H1 (cell line): ENCODE measurements at regions not wholly inside any gene's neighbourhood (a gene's known extent, or its start where the extent isn't known, plus 50 kb on each side); places are given as distances from the start of the nearest gene placed in this dataset.

Experiments used
- CTCF ChIA-PET: fragments of 300-600 bp; sonication (Branson Sonifier 250); formaldehyde crosslinking; loops from one replicate; lab custom pipeline; 2021; ENCODE audit not compliant: partially characterized antibody; lab: Charles Lee
- POLR2A ChIA-PET: fragments of 300-600 bp; sonication (Branson Sonifier 250); formaldehyde crosslinking; loops from one replicate; lab custom pipeline; 2021; ENCODE audit warnings: inconsistent platforms; ENCODE audit not compliant: partially characterized antibody; lab: Charles Lee
- DNase-seq, 2 experiments: peaks; one replicate each; pipeline versions ENCODE4 v3.0.0 to v3.0.0-alpha.2; 2010 to 2022; ENCODE audit warnings: low spot score in 2 of 2, low read depth in 1 of 2, mixed read lengths in 1 of 2
- FAIRE-seq: peaks from 2 replicates; lab custom pipeline; 2011; peaks lifted over from hg19 to GRCh38; lab: Jason Lieb, UNC
- H2AFZ ChIP-seq: 2 replicates; pipeline ENCODE4 v1.8.1; 2012; ENCODE audit warnings: low read length, inconsistent platforms
- H2AK5ac ChIP-seq: 2 replicates; pipeline ENCODE4 v1.6.1; 2013; ENCODE audit warnings: low read depth, low read length
- H2BK120ac ChIP-seq: replicated peaks from 2 replicates; pipeline ENCODE3; 2013; ENCODE audit warnings: low read depth, low read length, inconsistent platforms
- H2BK12ac ChIP-seq: 2 replicates; pipeline ENCODE4 v1.6.1; 2013; ENCODE audit warnings: low read depth, low read length
- H2BK15ac ChIP-seq: 2 replicates; pipeline ENCODE4 v1.6.1; 2013; ENCODE audit warnings: low read length
- H2BK20ac ChIP-seq: 2 replicates; pipeline ENCODE4 v1.6.1; 2013; ENCODE audit warnings: low read length
- H2BK5ac ChIP-seq: 2 replicates; pipeline ENCODE4 v1.6.1; 2013; ENCODE audit warnings: low read depth, low read length
- H3K14ac ChIP-seq: 2 replicates; pipeline ENCODE4 v1.6.1; 2013; ENCODE audit warnings: inconsistent platforms; ENCODE audit not compliant: insufficient read length
- H3K18ac ChIP-seq: 2 replicates; pipeline ENCODE4 v1.6.1; 2013; ENCODE audit warnings: low read length; ENCODE audit errors: extremely low read depth
- H3K23ac ChIP-seq: 2 replicates; pipeline ENCODE4 v1.6.1; 2013; ENCODE audit warnings: inconsistent platforms; ENCODE audit not compliant: insufficient read length
- H3K23me2 ChIP-seq: 2 replicates; pipeline ENCODE4 v1.6.1; 2013; ENCODE audit warnings: low read depth, low read length
- H3K27ac ChIP-seq: 2 replicates; pipeline ENCODE4 v1.6.1; 2011; ENCODE audit warnings: low read depth, low read length, inconsistent platforms
- H3K27me3 ChIP-seq, 4 experiments: replicated peaks in 1 of 4; 1 replicate in 1 of 4; 2 replicates in 3 of 4; pipeline versions ENCODE4 v1.6.1 to v1.8.1; 2011 to 2013; ENCODE audit warnings: low read length in 3 of 4, mild to moderate bottlenecking in 3 of 4, inconsistent platforms in 2 of 4, mixed read lengths in 2 of 4, moderate library complexity in 1 of 4; ENCODE audit not compliant: control insufficient read depth in 3 of 4, insufficient read depth in 3 of 4; ENCODE audit errors: extremely low read depth in 1 of 4
- H3K36me3 ChIP-seq, 4 experiments: 2 replicates each; pipeline versions ENCODE4 v1.6.1 to v1.8.1; 2011 to 2013; ENCODE audit warnings: mild to moderate bottlenecking in 4 of 4, low read length in 3 of 4, moderate library complexity in 2 of 4, control low read depth in 1 of 4, inconsistent platforms in 1 of 4; ENCODE audit not compliant: insufficient read depth in 4 of 4, control insufficient read depth in 2 of 4
- H3K4ac ChIP-seq: replicated peaks from 2 replicates; pipeline ENCODE3; 2013; ENCODE audit warnings: low read length, low read depth, mixed read lengths, inconsistent platforms; ENCODE audit not compliant: insufficient read length
- H3K4me1 ChIP-seq, 4 experiments: replicated peaks in 1 of 4; 1 replicate in 1 of 4; 2 replicates in 3 of 4; pipeline versions ENCODE4 v1.6.1 to v1.8.1; 2011 to 2013; ENCODE audit warnings: low read length in 3 of 4, inconsistent platforms in 2 of 4, mixed read lengths in 1 of 4; ENCODE audit not compliant: insufficient read depth in 4 of 4, control insufficient read depth in 3 of 4
- H3K4me2 ChIP-seq, 2 experiments: 2 replicates each; pipeline versions ENCODE4 v1.6.1 to v1.8.1; 2011 to 2013; ENCODE audit warnings: low read depth in 2 of 2, low read length in 2 of 2, control low read depth in 1 of 2, inconsistent platforms in 1 of 2, mild to moderate bottlenecking in 1 of 2; ENCODE audit not compliant: insufficient read depth in 1 of 2
- H3K4me3 ChIP-seq, 4 experiments: fragments of 200-600, 300-600 bp in 1 of 4; sonication (generic), shearing (Covaris generic), sonication (Bioruptor Twin) in 1 of 4; 2 replicates each; pipeline versions ENCODE4 v1.5.1 to v1.8.1; 2011 to 2016; ENCODE audit warnings: low read length in 4 of 4, low read depth in 3 of 4, control low read depth in 2 of 4, inconsistent platforms in 2 of 4, mild to moderate bottlenecking in 2 of 4, mixed read lengths in 1 of 4, moderate library complexity in 1 of 4; ENCODE audit not compliant: insufficient read depth in 2 of 4; ENCODE audit errors: extremely low read depth in 1 of 4
- H3K56ac ChIP-seq: replicated peaks from 2 replicates; pipeline ENCODE3; 2013; ENCODE audit warnings: low read depth, mild to moderate bottlenecking, mixed read lengths, low read length, inconsistent platforms; ENCODE audit not compliant: insufficient read length
- H3K79me1 ChIP-seq: 2 replicates; pipeline ENCODE4 v1.6.1; 2013; ENCODE audit warnings: low read depth, low read length, control low read depth
- H3K79me2 ChIP-seq, 2 experiments: 2 replicates each; pipeline versions ENCODE4 v1.6.1 to v1.8.1; 2012 to 2013; ENCODE audit warnings: low read length in 2 of 2, mild to moderate bottlenecking in 2 of 2, inconsistent platforms in 1 of 2; ENCODE audit not compliant: insufficient read depth in 2 of 2, control insufficient read depth in 1 of 2
- H3K9ac ChIP-seq, 4 experiments: replicated peaks in 1 of 4; 1 replicate in 1 of 4; 2 replicates in 3 of 4; pipeline versions ENCODE4 v1.6.1 to v1.8.1; 2011 to 2013; ENCODE audit warnings: low read depth in 3 of 4, low read length in 3 of 4, control low read depth in 2 of 4, mild to moderate bottlenecking in 2 of 4, moderate library complexity in 2 of 4, inconsistent platforms in 1 of 4; ENCODE audit errors: extremely low read depth in 1 of 4
- H3K9me3 ChIP-seq, 2 experiments: 2 replicates each; pipeline versions ENCODE4 v1.6.1 to v1.8.1; 2012 to 2013; ENCODE audit warnings: mild to moderate bottlenecking in 2 of 2, moderate library complexity in 2 of 2, control low read depth in 1 of 2, inconsistent platforms in 1 of 2, low read depth in 1 of 2, low read length in 1 of 2, mixed read lengths in 1 of 2; ENCODE audit not compliant: insufficient read depth in 2 of 2
- H4K20me1 ChIP-seq, 2 experiments: replicated peaks in 1 of 2; 2 replicates each; pipeline versions ENCODE3 to v1.8.1; 2011 to 2013; ENCODE audit warnings: inconsistent platforms in 2 of 2, low read length in 2 of 2, mild to moderate bottlenecking in 1 of 2; ENCODE audit not compliant: insufficient read depth in 2 of 2, control insufficient read depth in 1 of 2
- H4K5ac ChIP-seq: 2 replicates; pipeline ENCODE4 v1.6.1; 2013; ENCODE audit warnings: low read length, low read depth, mixed read lengths, inconsistent platforms; ENCODE audit not compliant: insufficient read length
- H4K8ac ChIP-seq: 2 replicates; pipeline ENCODE4 v1.8.0; 2013; ENCODE audit warnings: mild to moderate bottlenecking, moderate library complexity, low read length, inconsistent platforms; ENCODE audit not compliant: insufficient read depth; ENCODE audit errors: extremely low read depth
- H4K91ac ChIP-seq: replicated peaks from 2 replicates; pipeline ENCODE3; 2013; ENCODE audit warnings: low read length, mixed read lengths, inconsistent platforms; ENCODE audit not compliant: insufficient read length
- BACH1 ChIP-seq: IDR thresholded peaks from 2 replicates; pipeline ENCODE4 v1.6.1; 2012; ENCODE audit warnings: low read length, improper control_type of control experiment
- CTBP2 ChIP-seq: IDR thresholded peaks from 2 replicates; pipeline ENCODE4 v1.7.0; 2011; ENCODE audit warnings: borderline replicate concordance, mild to moderate bottlenecking, moderate library complexity, mixed read lengths, low read length; ENCODE audit not compliant: insufficient read depth, insufficient read length
- CTCF ChIP-seq, 3 experiments: IDR thresholded peaks; 1 replicate in 2 of 3; 2 replicates in 1 of 3; pipeline versions ENCODE4 v1.5.1 to v1.6.1; 2011; ENCODE audit warnings: low read length in 3 of 3, mild to moderate bottlenecking in 3 of 3, inconsistent platforms in 2 of 3, low read depth in 1 of 3, moderate library complexity in 1 of 3; ENCODE audit not compliant: insufficient read depth in 1 of 3; ENCODE audit errors: control extremely low read depth in 1 of 3
- JUND ChIP-seq: IDR thresholded peaks from 2 replicates; pipeline ENCODE4 v1.6.1; 2011; ENCODE audit warnings: mild to moderate bottlenecking, improper control_type of control experiment, low read length
- NANOG ChIP-seq: IDR thresholded peaks from 2 replicates; pipeline ENCODE4 v1.6.1; 2011; ENCODE audit warnings: low read length, low read depth, mild to moderate bottlenecking, inconsistent platforms; ENCODE audit not compliant: insufficient read depth, poor library complexity, severe bottlenecking
- RBBP5 ChIP-seq: IDR thresholded peaks from 2 replicates; pipeline ENCODE4 v1.7.1; 2012; ENCODE audit warnings: low read depth, mild to moderate bottlenecking, inconsistent platforms, low read length, moderate library complexity, borderline replicate concordance
- SAP30 ChIP-seq: fragments of 300-600 bp; sonication (generic); IDR thresholded peaks from 2 replicates; pipeline ENCODE4 v1.7.1; 2012; ENCODE audit warnings: low read length, moderate library complexity, mild to moderate bottlenecking, inconsistent platforms; ENCODE audit not compliant: insufficient read depth, insufficient replicate concordance
- TAF7 ChIP-seq: optimal IDR thresholded peaks from 2 replicates; pipeline ENCODE3; 2011; ENCODE audit warnings: low read depth, mild to moderate bottlenecking, inconsistent platforms, low read length, moderate library complexity, borderline replicate concordance
- USF2 ChIP-seq: IDR thresholded peaks from 2 replicates; pipeline ENCODE4 v1.6.1; 2011; ENCODE audit warnings: low read length, improper control_type of control experiment
- YY1 ChIP-seq: IDR thresholded peaks from 2 replicates; pipeline ENCODE4 v1.6.1; 2011; ENCODE audit warnings: low read depth, mild to moderate bottlenecking, low read length
- WGBS, 2 experiments: shearing (Covaris generic) in 1 of 2; methylation state at CpG; one replicate each; pipeline versions ENCODE4 v1.1.6 to v1.1.7; 2013 to 2015; ENCODE audit warnings: low lambda C conversion rate in 2 of 2, mixed read lengths in 2 of 2, inconsistent platforms in 1 of 2, low coverage in 1 of 2, missing lambda C conversion rate in 1 of 2; ENCODE audit not compliant: insufficient replicate concordance in 2 of 2, insufficient coverage in 1 of 2, insufficient read length in 1 of 2; ENCODE audit errors: extremely low coverage in 1 of 2, missing lambda C conversion rate in 1 of 2; 5-methylcytosine and 5-hydroxymethylcytosine counted together

GRCh38 chr2:226508005-226508404 lies 291.6 kb downstream of the IRS1 start:
- H3K27me3 ChIP-seq, result no peaks in the 10 kb centered on the region
- H3K23me2 ChIP-seq, result no peaks in the 10 kb centered on the region
- H3K4me3 ChIP-seq, result no peak overlapping the region
- no peak overlapping the region for H2BK120ac ChIP-seq
- H3K27ac ChIP-seq, result no peak overlapping the region
- H3K9me3 ChIP-seq, result no peaks in the 10 kb centered on the region
- H2BK5ac ChIP-seq, result no peak overlapping the region
- H2BK20ac ChIP-seq, result no peak overlapping the region
- H4K20me1 ChIP-seq, result no peaks in the 10 kb centered on the region
- no peaks in the 10 kb centered on the region; a peak in 1 of 8 replicates for H3K36me3 ChIP-seq
- no peak overlapping the region for H3K56ac ChIP-seq
- 96% methylated on average over 3 of the region's 3 CpGs; no CpG with 5 or more reads in 1 of the 2 experiments for WGBS, 2 experiments
- H2BK15ac ChIP-seq, result no peak overlapping the region
- no peak for FAIRE-seq
- peak overlapping the region; percentile 92; the same call in 1 of the 2 replicates for H2AFZ ChIP-seq
- H3K18ac ChIP-seq, result no peak overlapping the region
- H4K8ac ChIP-seq, result no peak overlapping the region
- no peak overlapping the region for H2AK5ac ChIP-seq
- H3K79me2 ChIP-seq, result no peaks in the 10 kb centered on the region
- H3K4ac ChIP-seq, result no peak overlapping the region
- no peaks in the 10 kb centered on the region for H3K79me1 ChIP-seq
- H3K14ac ChIP-seq, result no peak overlapping the region
- no peak overlapping the region for H3K9ac ChIP-seq
- H2BK12ac ChIP-seq, result no peak overlapping the region
- POLR2A ChIA-PET, result interaction anchor here (1.5 kb wide), 1 partner anchor 13 kb away, joined by 3 read pairs; no protein-coding TSS in a partner anchor
- no peak overlapping the region for H4K91ac ChIP-seq
- H3K23ac ChIP-seq, result no peak overlapping the region
- no peak for DNase-seq
- CTCF ChIA-PET, result interaction anchor here (1.2 kb wide), 1 partner anchor 295 kb away, joined by 3 read pairs; no protein-coding TSS in a partner anchor
- no peak overlapping the region for H4K5ac ChIP-seq
- H3K4me2 ChIP-seq, result no peak overlapping the region
- H3K4me1 ChIP-seq, result no peaks in the 10 kb centered on the region
- no peak for TF ChIP-seq CTCF (IDR thresholded peaks at IDR 0.05; ENCODE audit: control extremely low read depth in 1 of 3, insufficient read depth in 1 of 3, low read depth in 1 of 3, low read length in 3 of 3)
- TF ChIP-seq YY1, result no peak
- TF ChIP-seq NANOG, result no peak
- no peak for TF ChIP-seq RBBP5
- no peak for TF ChIP-seq CTBP2
- no peak for TF ChIP-seq JUND
- TF ChIP-seq BACH1, result no peak
- TF ChIP-seq TAF7, result no peak
- no peak for TF ChIP-seq USF2
- TF ChIP-seq SAP30, result no peak
